K562 (cell line): ENCODE measurements at regions not wholly inside any gene's neighbourhood (a gene's known extent, or its start where the extent isn't known, plus 50 kb on each side); places are given as distances from the start of the nearest gene placed in this dataset.

Experiments
- ELF4 ChIP-seq: fragments of 450-650 bp; formaldehyde crosslinking; IDR thresholded peaks from 2 replicates; pipeline ENCODE4 v1.4.0; 2022; ENCODE audit warnings: missing genetic modification characterization
- KLF16 ChIP-seq: IDR thresholded peaks from 2 replicates; pipeline ENCODE4 v1.6.1; 2016; ENCODE audit warnings: antibody characterized with exemption
- ZNF175 ChIP-seq: fragments of 200-800 bp; sonication (Bioruptor generic); IDR thresholded peaks from 2 replicates; pipeline ENCODE4 v1.6.1; 2016; ENCODE audit warnings: low read depth, mild to moderate bottlenecking, missing genetic modification characterization, missing compliant biosample characterization
- TF ChIP-seq, protein P1 (sequence below): sonication (generic); formaldehyde crosslinking; IDR thresholded peaks from 2 replicates; pipeline ENCODE4 v1.8.0; 2022; ENCODE audit warnings: mild to moderate bottlenecking, missing genetic modification reagents
- TF ChIP-seq, protein P2 (sequence below): fragments of 250-450 bp; sonication (Bioruptor Pico); IDR thresholded peaks from 2 replicates; pipeline ENCODE4 v1.9.0; 2021; ENCODE audit warnings: mild to moderate bottlenecking, inconsistent platforms

DNA sequence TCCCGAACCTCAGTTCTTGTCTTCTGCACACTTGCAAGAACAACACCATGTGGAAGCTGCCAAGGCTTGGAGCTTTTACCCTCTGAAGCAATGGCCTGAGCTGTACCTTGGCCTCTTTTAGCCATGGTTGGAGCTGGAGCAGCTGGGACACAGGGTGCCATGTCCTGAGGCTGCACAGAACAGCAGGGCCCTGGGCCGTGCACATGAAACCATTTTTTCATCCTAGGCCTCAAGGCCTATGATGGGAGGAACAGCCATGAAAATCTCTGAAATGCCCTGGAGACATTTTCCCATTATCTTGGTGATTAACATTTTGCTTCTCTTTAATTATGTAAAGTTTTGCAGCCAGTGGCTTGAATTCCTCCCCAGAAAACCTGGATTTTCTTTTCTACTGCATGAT, 817.8 kb upstream of the CXADR start:
- TF ChIP-seq ELF4 = no peak
- TF ChIP-seq, protein P1, sequence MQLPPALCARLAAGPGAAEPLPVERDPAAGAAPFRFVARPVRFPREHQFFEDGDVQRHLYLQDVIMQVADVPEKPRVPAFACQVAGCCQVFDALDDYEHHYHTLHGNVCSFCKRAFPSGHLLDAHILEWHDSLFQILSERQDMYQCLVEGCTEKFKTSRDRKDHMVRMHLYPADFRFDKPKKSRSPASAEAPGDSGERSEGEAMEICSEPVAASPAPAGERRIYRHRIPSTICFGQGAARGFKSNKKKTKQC (CRISPR knock-in tag) = no peak
- no peak for TF ChIP-seq ZNF175 (CRISPR knock-in tag)
- TF ChIP-seq KLF16 = no peak
- TF ChIP-seq, protein P2, sequence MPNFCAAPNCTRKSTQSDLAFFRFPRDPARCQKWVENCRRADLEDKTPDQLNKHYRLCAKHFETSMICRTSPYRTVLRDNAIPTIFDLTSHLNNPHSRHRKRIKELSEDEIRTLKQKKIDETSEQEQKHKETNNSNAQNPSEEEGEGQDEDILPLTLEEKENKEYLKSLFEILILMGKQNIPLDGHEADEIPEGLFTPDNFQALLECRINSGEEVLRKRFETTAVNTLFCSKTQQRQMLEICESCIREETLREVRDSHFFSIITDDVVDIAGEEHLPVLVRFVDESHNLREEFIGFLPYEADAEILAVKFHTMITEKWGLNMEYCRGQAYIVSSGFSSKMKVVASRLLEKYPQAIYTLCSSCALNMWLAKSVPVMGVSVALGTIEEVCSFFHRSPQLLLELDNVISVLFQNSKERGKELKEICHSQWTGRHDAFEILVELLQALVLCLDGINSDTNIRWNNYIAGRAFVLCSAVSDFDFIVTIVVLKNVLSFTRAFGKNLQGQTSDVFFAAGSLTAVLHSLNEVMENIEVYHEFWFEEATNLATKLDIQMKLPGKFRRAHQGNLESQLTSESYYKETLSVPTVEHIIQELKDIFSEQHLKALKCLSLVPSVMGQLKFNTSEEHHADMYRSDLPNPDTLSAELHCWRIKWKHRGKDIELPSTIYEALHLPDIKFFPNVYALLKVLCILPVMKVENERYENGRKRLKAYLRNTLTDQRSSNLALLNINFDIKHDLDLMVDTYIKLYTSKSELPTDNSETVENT = no peak
